ENCODE measurements at regions not wholly inside any gene's neighbourhood (a gene's known extent, or its start where the extent isn't known, plus 50 kb on each side); places are given as distances from the start of the nearest gene placed in this dataset.
"Not testable (repeated sequence)": the region's sequence is repeated elsewhere in the genome, so short reads cannot be mapped to it uniquely, and the experiment has no call there.

DNA sequence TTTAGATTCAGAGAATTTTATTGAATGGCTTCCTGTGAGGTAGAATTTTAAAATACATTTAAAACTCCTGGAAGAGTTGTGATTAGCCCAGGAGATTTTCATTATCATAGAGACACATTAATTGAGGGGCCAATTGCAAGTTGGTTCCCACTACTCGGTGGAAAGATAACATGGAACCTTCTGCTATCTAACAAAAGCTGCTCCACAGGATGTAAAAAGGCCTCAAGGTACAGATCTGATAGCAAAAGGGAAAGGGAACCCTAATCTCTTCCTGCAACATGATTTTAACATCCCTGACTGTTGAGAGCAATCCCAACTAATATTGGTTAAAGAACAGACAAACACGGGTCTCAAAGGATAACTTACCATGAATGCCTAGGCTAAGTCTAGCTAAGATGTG is 312.3 kb downstream of the TUBA3C start:
- H3K36me3 Mint-ChIP-seq; H3K4me3 Mint-ChIP-seq; H3K9me3 Mint-ChIP-seq; POLR2A ChIA-PET; ATAC-seq (ENCODE audit: low read depth); H3K27me3 Mint-ChIP-seq; H3K27ac Mint-ChIP-seq; DNase-seq; H3K4me1 Mint-ChIP-seq: not testable (repeated sequence)

DNA sequence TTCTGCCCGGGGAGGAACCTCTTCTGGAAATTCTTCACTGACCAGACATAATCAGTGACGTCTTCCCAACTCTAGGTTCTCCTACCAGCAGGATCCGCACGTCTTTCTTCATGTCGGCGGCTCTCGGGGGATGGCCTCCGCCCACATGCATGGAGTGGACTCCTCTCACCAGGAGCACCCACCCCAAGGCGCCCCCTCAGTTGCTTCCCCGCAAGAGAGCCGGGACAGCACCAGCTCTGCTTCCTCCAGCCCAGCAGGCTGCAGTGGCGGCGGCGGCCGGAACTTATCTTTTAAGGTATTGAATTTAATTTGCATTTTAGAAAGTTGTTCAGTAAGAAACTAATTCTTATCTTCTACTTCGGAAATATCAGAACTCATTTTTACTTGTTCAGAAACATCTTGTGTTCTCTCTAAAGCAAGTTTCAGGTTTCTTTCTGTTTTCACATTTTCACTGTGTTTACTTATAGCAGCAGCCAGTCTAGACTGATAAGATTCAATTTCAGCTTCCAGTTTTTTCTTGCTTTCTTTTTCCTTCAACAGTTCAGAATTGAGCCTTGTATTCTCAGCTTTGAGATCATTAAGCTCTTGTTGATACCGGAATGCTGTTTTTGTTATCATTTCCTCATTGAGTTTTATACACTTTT is 343.5 kb downstream of the TUBA3C start:
- H3K27ac Mint-ChIP-seq; ATAC-seq (ENCODE audit: low read depth); DNase-seq; H3K9me3 Mint-ChIP-seq; H3K36me3 Mint-ChIP-seq; H3K27me3 Mint-ChIP-seq; POLR2A ChIA-PET; H3K4me3 Mint-ChIP-seq; H3K4me1 Mint-ChIP-seq: not testable (repeated sequence)

DNA sequence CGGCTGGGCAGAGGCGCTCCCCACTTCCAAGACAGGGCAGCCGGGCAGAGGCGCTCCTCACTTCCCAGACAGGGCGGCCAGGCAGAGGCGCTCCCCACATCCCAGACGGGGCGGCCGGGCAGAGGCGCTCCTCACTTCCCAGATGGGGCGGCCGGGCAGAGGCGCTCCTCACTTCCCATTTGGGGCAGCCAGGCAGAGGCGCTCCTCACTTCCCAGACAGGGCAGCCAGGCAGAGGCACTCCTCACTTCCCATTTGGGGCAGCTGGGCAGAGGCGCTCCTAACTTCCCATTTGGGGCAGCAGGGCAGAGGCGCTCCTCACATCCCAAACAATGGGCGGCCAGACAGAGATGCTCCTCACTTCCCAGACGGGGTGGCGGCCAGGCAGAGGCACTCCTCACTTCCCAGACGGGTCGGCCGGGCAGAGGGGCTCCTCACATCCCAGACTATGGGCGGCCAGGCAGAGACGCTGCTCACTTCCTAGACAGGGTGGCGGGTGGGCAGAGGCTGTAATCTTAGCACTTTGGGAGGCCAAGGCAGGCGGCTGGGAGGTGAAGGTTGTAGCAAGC is 344.4 kb downstream of the TUBA3C start:
- H3K36me3 Mint-ChIP-seq; DNase-seq; H3K4me3 Mint-ChIP-seq; H3K27ac Mint-ChIP-seq; POLR2A ChIA-PET; H3K27me3 Mint-ChIP-seq; ATAC-seq (ENCODE audit: low read depth); H3K9me3 Mint-ChIP-seq; H3K4me1 Mint-ChIP-seq: not testable (repeated sequence)

DNA sequence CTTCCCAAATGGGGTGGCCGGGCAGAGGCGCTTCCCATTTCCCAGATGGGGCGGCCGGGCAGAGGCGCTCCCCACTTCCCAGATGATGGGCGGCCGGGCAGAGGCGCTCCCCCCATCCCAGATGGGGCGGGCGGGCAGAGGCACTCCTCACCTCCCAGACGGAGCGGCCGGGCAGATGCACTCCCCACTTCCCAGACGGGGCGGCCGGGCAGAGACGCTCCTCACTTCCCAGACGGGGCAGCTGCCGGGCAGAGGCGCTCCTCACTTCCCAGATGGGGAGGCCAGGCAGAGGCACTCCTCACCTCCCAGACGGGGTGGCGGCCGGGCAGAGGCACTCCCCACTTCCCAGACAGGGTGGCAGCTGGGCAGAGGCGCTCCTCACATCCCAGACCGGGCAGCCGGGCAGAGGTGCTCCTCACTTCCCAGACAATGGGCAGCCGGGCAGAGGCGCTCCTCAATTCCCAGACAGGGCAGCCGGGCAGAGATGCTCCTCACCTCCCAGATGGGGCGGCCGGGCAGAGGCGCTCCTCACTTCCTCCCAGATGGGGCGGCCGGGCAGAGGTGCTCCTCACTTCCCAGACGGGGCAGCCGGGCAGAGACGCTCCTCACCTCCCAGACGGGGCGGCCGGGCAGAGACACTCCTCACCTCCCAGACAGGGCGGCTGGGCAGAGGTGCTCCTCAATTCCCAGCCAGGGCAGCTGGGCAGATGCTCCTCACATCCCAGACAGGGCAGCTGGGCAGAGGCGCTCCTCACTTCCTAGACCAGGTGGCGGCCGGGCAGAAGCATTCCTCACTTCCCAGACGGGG is 345.0 kb downstream of the TUBA3C start:
- H3K9me3 Mint-ChIP-seq; H3K27me3 Mint-ChIP-seq; H3K36me3 Mint-ChIP-seq; H3K4me1 Mint-ChIP-seq; H3K27ac Mint-ChIP-seq; H3K4me3 Mint-ChIP-seq; ATAC-seq (ENCODE audit: low read depth); DNase-seq; POLR2A ChIA-PET: not testable (repeated sequence)

DNA sequence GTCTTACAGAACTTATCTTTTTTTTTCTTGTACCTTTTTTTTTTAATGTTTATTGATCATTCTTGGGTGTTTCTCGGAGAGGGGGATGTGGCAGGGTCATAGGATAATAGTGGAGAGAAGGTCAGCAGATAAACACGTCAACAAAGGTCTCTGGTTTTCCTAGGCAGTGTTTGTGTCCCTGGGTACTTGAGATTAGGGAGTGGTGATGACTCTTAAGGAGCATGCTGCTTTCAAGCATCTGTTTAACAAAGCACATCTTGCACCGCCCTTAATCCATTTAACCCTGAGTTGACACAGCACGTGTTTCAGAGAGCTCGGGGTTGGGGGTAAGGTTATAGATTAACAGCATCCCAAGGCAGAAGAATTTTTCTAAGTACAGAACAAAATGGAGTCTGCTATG is 345.9 kb downstream of the TUBA3C start:
- POLR2A ChIA-PET; H3K27ac Mint-ChIP-seq; H3K27me3 Mint-ChIP-seq; H3K9me3 Mint-ChIP-seq; H3K4me1 Mint-ChIP-seq; H3K4me3 Mint-ChIP-seq; ATAC-seq (ENCODE audit: low read depth); H3K36me3 Mint-ChIP-seq; DNase-seq: not testable (repeated sequence)

DNA sequence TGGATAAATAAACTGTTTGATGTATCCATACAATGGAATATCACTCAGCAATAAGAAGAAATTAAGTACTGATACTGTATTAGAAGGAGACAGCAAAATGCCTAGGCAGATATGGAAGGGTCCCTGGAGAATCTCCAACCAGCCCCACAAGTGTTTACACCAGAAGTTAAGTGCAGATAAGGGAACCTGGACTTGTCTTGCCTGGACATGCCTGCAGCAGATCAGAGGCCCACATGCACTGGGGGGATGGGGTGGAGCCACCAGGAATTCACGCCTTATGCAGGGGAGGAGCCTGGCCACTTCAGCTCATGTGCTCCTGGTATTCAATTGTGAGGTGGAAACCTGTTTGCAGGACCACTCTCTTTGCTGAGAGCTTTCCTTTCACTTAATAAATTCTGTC is 356.9 kb downstream of the TUBA3C start:
- H3K36me3 Mint-ChIP-seq; H3K4me1 Mint-ChIP-seq; H3K27ac Mint-ChIP-seq; ATAC-seq (ENCODE audit: low read depth); H3K9me3 Mint-ChIP-seq; H3K4me3 Mint-ChIP-seq; H3K27me3 Mint-ChIP-seq; DNase-seq; POLR2A ChIA-PET: not testable (repeated sequence)

DNA sequence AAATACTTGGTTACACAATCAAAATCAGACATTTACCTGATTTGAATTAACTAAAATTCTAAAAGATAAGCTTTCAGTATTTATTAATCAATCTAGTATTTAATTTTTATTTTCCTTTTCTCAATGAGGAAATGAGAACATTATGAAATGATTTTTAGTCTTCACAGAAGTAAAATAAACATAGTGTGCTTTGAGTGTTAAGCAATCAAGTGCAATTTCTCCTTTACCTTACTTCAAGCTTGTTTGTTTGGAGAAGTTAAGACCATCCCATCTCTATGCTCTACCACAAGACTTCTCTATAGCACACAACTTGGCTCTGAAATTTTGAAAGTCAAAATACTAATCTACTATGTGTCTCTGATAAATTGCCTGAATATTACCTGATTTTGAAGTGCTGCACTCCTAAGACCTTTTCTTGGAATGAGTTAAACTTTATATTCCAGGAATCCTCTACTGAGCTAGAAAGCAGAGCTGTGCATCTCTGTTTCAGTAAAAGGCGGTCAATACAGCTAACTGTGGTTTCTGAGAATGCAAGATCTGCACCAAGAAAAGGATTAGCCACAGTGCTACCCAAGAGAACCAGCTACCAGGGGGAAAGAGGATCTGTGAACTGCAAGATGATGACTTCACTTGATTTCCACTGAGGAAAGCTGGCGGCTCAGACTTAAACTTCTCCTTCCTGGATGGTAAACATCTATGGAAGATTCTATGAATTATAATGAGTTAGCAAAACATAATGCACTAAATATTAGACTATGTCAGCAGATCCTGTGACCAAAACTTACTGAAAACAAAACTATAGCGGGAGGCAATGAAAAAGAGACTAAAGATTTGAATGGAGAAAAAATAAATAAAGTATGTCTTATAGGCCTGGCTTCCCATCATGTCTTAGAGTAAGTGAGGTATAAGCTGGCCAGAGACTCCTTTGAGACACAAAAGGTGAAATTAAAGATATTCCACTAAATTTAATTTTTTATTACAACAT is 358.7 kb downstream of the TUBA3C start:
- H3K9me3 Mint-ChIP-seq; POLR2A ChIA-PET; DNase-seq; H3K27ac Mint-ChIP-seq; H3K4me1 Mint-ChIP-seq; ATAC-seq (ENCODE audit: low read depth); H3K4me3 Mint-ChIP-seq; H3K36me3 Mint-ChIP-seq; H3K27me3 Mint-ChIP-seq: not testable (repeated sequence)

DNA sequence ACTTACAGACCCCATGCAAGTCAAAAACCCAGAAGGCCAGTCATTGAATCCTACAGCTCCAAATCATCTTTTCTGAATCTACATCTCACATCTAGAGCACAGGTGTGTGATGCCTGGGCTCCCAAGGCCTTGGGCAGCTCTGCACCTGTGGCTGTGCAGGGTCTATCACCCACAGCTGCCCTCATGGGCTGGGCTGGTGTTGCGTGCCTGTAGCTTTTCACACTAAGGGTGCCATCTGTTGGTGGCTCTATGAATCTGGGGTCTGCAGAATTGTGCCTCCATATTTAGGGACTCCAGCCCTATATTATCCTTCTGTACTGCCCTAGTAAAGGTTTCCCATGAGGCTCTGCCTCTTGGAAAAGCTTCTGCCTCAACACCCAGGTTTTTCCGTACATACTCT is 407.6 kb downstream of the TUBA3C start:
- POLR2A ChIA-PET; H3K27ac Mint-ChIP-seq; H3K4me3 Mint-ChIP-seq; H3K27me3 Mint-ChIP-seq; ATAC-seq (ENCODE audit: low read depth); H3K4me1 Mint-ChIP-seq; H3K36me3 Mint-ChIP-seq; H3K9me3 Mint-ChIP-seq; DNase-seq: not testable (repeated sequence)

DNA sequence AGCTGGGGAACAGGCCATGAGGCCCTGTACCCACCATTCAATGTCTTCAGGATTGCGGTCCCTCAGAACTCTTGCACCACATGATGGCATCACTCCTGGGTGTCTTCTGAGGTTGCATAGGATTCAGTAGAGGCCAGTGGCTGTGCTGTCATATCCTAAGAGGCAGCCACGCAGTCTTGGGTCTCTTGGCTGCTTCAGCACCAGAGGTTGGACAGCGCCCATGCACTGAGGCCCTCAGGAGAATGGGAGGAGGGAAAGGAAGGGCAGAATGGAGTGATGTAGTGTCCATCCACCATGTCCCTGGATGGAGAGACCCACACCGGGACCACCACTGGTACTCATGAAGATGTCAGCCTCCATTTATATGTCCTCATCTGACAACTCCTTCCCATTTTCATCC is 439.9 kb downstream of the TUBA3C start:
- H3K4me3 Mint-ChIP-seq; H3K36me3 Mint-ChIP-seq; POLR2A ChIA-PET; H3K27me3 Mint-ChIP-seq; H3K27ac Mint-ChIP-seq; ATAC-seq (ENCODE audit: low read depth); H3K4me1 Mint-ChIP-seq; H3K9me3 Mint-ChIP-seq; DNase-seq: not testable (repeated sequence)

DNA sequence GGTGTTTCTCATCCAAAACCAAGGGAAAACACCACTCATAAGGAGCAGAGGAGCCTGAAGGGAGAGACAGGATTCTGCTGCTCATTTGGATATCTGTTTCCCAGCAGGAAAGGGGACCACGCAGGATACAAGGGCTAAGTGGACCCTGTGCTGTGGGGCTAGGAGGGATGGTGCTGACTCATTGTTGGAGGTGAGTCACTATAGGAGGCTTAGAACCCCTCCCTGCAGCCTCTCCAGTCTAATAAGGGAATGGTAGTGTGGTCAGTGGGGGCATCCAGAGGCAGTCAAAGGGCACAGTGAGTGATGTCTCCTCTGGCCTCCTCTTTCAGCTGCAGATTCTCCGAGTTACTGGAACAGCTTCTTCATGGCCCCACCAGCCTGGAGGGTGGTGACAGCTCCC is 442.3 kb downstream of the TUBA3C start:
- H3K9me3 Mint-ChIP-seq = peaks cover 4% of the 10 kb centered on the region
- H3K36me3 Mint-ChIP-seq = no peaks in the 10 kb centered on the region
- no peaks in the 10 kb centered on the region for H3K27me3 Mint-ChIP-seq
- no peak overlapping the region for H3K27ac Mint-ChIP-seq
- POLR2A ChIA-PET = no interaction called here
- DNase-seq (no peak), ATAC-seq (ENCODE audit: low read depth) (no peak)
- H3K4me1 Mint-ChIP-seq = no peaks in the 10 kb centered on the region
- no peak overlapping the region for H3K4me3 Mint-ChIP-seq

DNA sequence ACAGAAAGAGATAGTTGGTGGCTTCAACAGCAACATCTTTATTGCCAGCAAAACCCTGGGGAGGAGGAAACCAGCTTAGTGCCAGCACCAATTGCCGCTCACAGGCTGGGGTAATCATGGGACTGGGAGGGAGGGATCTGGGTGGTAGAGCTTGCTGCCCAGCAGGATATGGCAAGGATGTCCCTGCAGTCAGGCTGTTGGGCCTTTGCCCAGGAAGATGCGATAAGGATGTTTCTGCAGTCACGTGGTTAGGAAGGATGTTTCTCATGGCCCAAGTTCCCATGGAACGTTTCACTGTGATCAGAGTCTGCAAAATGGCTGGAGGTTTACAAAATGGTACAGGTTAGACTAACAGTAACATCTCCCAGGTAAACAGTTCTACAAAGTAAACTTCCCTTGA is 443.5 kb downstream of the TUBA3C start:
- POLR2A ChIA-PET; H3K27ac Mint-ChIP-seq; ATAC-seq (ENCODE audit: low read depth); H3K27me3 Mint-ChIP-seq; DNase-seq; H3K4me3 Mint-ChIP-seq; H3K9me3 Mint-ChIP-seq; H3K4me1 Mint-ChIP-seq; H3K36me3 Mint-ChIP-seq: not testable (repeated sequence)

DNA sequence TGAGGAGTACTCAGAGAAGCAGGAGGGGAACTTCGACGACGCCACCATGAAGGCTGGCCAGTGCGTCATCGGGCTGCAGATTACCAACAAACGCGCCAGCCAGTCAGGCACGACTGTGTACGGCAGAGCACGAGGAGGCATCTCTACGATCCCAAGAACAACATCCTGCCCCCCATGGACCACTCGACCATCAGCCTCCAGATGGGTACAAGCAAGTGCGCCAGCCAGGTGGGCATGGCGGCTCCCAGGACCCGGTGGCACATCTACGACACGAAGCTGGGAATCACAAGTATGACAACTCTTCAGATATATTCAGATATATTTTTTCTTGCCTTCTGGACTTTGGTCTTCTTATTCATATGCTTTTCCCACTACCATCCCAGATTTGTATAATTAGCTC is 454.5 kb downstream of the TUBA3C start:
- DNase-seq; H3K27me3 Mint-ChIP-seq; H3K36me3 Mint-ChIP-seq; H3K9me3 Mint-ChIP-seq; ATAC-seq (ENCODE audit: low read depth); H3K4me1 Mint-ChIP-seq; H3K27ac Mint-ChIP-seq; H3K4me3 Mint-ChIP-seq; POLR2A ChIA-PET: not testable (repeated sequence)

DNA sequence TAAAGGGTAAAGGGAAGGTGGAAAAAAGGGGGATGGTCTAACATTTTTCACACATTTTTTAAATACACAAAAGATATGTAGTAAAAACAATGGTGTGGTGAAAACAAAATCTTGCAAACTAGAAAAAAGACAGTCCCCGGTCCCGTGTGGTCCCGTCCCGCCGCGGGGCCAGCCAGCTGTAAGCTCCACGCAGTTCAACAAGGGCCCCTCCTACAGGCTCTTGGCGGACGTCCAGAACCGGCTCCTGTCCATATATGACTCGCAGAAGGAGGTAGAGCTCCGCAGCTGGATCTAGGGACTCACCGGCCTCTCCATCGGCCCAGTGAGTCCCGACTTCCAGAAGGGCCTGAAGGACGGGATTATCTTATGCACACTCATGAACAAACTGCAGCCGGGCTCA is 455.1 kb downstream of the TUBA3C start:
- not testable (repeated sequence) for H3K4me1 Mint-ChIP-seq

More for the DNA sequence above, 455.1 kb downstream of the TUBA3C start:
- ATAC-seq (ENCODE audit: low read depth); POLR2A ChIA-PET; H3K27ac Mint-ChIP-seq; H3K27me3 Mint-ChIP-seq; H3K36me3 Mint-ChIP-seq; DNase-seq; H3K4me3 Mint-ChIP-seq; H3K9me3 Mint-ChIP-seq: not testable (repeated sequence)

Data from activated naive CD8-positive, alpha-beta T cell treated with anti-CD3 and anti-CD28 coated beads, Interleukin-2, amount 10 ng/mL, durations not matched to agents 7 days and 5 days (primary cell).